B cell (primary cell): ENCODE measurements at regions not wholly inside any gene's neighbourhood (a gene's known extent, or its start where the extent isn't known, plus 50 kb on each side); places are given as distances from the start of the nearest gene placed in this dataset.

Experiments
- ATAC-seq: fragments of 200-7000 bp; cut with Tn5 transposase; one replicate; pipeline ENCODE4 v1.10.0; 2021; ENCODE audit warnings: low read depth, mild to moderate bottlenecking, moderate number of reproducible peaks, moderate library complexity
- CTCF ChIA-PET: fragments of 350-600 bp; sonication (Branson Sonifier 250); formaldehyde crosslinking; loops from one replicate; lab custom pipeline; 2021; ENCODE audit warnings: antibody characterized with exemption, inconsistent platforms; lab: Charles Lee
- POLR2A ChIA-PET: fragments of 350-600 bp; sonication (Branson Sonifier 250); formaldehyde crosslinking; loops from one replicate; lab custom pipeline; 2021; ENCODE audit warnings: antibody characterized with exemption; lab: Charles Lee
- DNase-seq: peaks from one replicate; pipeline ENCODE4 v3.0.0; 2013
- H2AFZ ChIP-seq: 2 replicates; pipeline ENCODE4 v1.6.1; 2012; ENCODE audit warnings: mild to moderate bottlenecking, low read depth, low read length; ENCODE audit not compliant: insufficient read depth, poor library complexity, severe bottlenecking
- H3K27ac ChIP-seq, 2 donors: 1 replicate in 1 of 2; 2 replicates in 1 of 2; pipeline ENCODE4 v1.5.1; 2012 to 2013; ENCODE audit warnings: low read length in 2 of 2, mild to moderate bottlenecking in 2 of 2, moderate library complexity in 1 of 2
- H3K27me3 ChIP-seq, 4 experiments: fragments of 200-600 bp in 1 of 4; sonication (generic) in 1 of 4; replicated peaks in 1 of 4; 1 replicate in 2 of 4; 2 replicates in 2 of 4; pipeline versions ENCODE4 v1.6.1 to v1.7.0; 2013 to 2016; ENCODE audit warnings: low read length in 3 of 4, mild to moderate bottlenecking in 2 of 4, mixed read lengths in 1 of 4, moderate library complexity in 1 of 4; ENCODE audit not compliant: insufficient read depth in 4 of 4, control insufficient read depth in 3 of 4; ENCODE audit errors: control extremely low read depth in 1 of 4
- H3K36me3 ChIP-seq, 2 experiments: replicated peaks in 1 of 2; 1 replicate in 1 of 2; 2 replicates in 1 of 2; pipeline versions ENCODE4 v1.6.1 to v1.7.1; 2013; ENCODE audit warnings: low read length in 1 of 2; ENCODE audit not compliant: insufficient read depth in 2 of 2, control insufficient read depth in 1 of 2; ENCODE audit errors: control extremely low read depth in 1 of 2, extremely low read depth in 1 of 2
- H3K4me1 ChIP-seq, 2 donors: fragments of 200-600 bp in 1 of 2; sonication (generic) in 1 of 2; 1 replicate in 1 of 2; 2 replicates in 1 of 2; pipeline versions ENCODE4 v1.5.1 to v1.6.1; 2013 to 2017; ENCODE audit warnings: low read length in 2 of 2; ENCODE audit not compliant: control insufficient read depth in 2 of 2, insufficient read depth in 2 of 2
- H3K4me2 ChIP-seq: replicated peaks from 2 replicates; pipeline ENCODE3; 2012; ENCODE audit warnings: mild to moderate bottlenecking, low read depth, low read length; ENCODE audit not compliant: poor library complexity, severe bottlenecking
- H3K4me3 ChIP-seq, 5 experiments: fragments of 200-600 bp in 1 of 5; sonication (generic) in 1 of 5; 1 replicate in 3 of 5; 2 replicates in 2 of 5; pipeline versions ENCODE4 v1.5.1 to v1.7.0; 2011 to 2016; ENCODE audit warnings: low read length in 4 of 5, mild to moderate bottlenecking in 4 of 5, low read depth in 2 of 5, control low read depth in 1 of 5, moderate library complexity in 1 of 5; ENCODE audit not compliant: insufficient read depth in 1 of 5; ENCODE audit errors: control extremely low read depth in 1 of 5, extremely low read depth in 1 of 5
- H3K79me2 ChIP-seq: fragments of 200-600 bp; sonication (generic); one replicate; pipeline ENCODE4 v1.6.0; 2016; ENCODE audit warnings: low read length; ENCODE audit not compliant: control insufficient read depth, insufficient read depth
- H3K9ac ChIP-seq: fragments of 200-600 bp; sonication (generic); 2 replicates; pipeline ENCODE4 v1.6.1; 2017; ENCODE audit warnings: mild to moderate bottlenecking, low read length, moderate library complexity
- H3K9me3 ChIP-seq, 3 donors: one replicate each; pipeline versions ENCODE4 v1.6.1 to v1.7.1; 2013; ENCODE audit warnings: low read length in 2 of 3; ENCODE audit not compliant: control insufficient read depth in 2 of 3, insufficient read depth in 1 of 3; ENCODE audit errors: control extremely low read depth in 1 of 3
- H4K20me1 ChIP-seq: 2 replicates; pipeline ENCODE4 v1.6.0; 2012; ENCODE audit warnings: mild to moderate bottlenecking, low read length; ENCODE audit not compliant: insufficient read depth, control insufficient read depth, poor library complexity, severe bottlenecking
- H3K27ac Mint-ChIP-seq: one replicate; pipeline ENCODE4 v1.8.0; 2021; ENCODE audit warnings: mixed read lengths
- H3K27me3 Mint-ChIP-seq: one replicate; pipeline ENCODE4 v1.8.0; 2021; ENCODE audit warnings: mixed read lengths
- H3K4me1 Mint-ChIP-seq: one replicate; pipeline ENCODE4 v1.8.0; 2021; ENCODE audit warnings: mixed read lengths
- H3K4me3 Mint-ChIP-seq: one replicate; pipeline ENCODE4 v1.8.0; 2021; ENCODE audit warnings: mixed read lengths
- H3K9me3 Mint-ChIP-seq: one replicate; pipeline ENCODE4 v1.8.0; 2022; ENCODE audit warnings: mixed read lengths; ENCODE audit not compliant: insufficient read depth
- CTCF ChIP-seq: fragments of 200-600 bp; IDR thresholded peaks from one replicate; pipeline ENCODE4 v1.8.0; 2022; ENCODE audit warnings: antibody characterized with exemption, mild to moderate bottlenecking
- EZH2 ChIP-seq: IDR thresholded peaks from 2 replicates; pipeline ENCODE4 v1.6.1; 2012; ENCODE audit warnings: borderline replicate concordance, low read depth, mild to moderate bottlenecking, moderate library complexity, low read length; ENCODE audit not compliant: insufficient read depth, poor library complexity, severe bottlenecking
- WGBS: methylation state at CpG from one replicate; pipeline ENCODE4 v1.1.5; 2013; ENCODE audit warnings: missing lambda C conversion rate; ENCODE audit not compliant: insufficient coverage; 5-methylcytosine and 5-hydroxymethylcytosine counted together
- intact Hi-C: fragments of 100-400 bp; cut with micrococcal nuclease; formaldehyde crosslinking; loops from one replicate; pipeline ENCODE4 v1.10.0; 2022

- Mint-ChIP-seq H3K4me1 (no peaks in the 10 kb centered on the region), H3K4me3 (no peak overlapping the region), H3K9me3 (no peaks in the 10 kb centered on the region), H3K27ac (no peak overlapping the region), H3K27me3 (no peaks in the 10 kb centered on the region)
- no peak overlapping the region for H3K4me2 ChIP-seq
- DNase-seq (no peak), ATAC-seq (no peak)
- H3K4me1 ChIP-seq: no peaks in the 10 kb centered on the region
- H4K20me1 ChIP-seq: no peaks in the 10 kb centered on the region
- no peak overlapping the region for H2AFZ ChIP-seq
- no peaks in the 10 kb centered on the region for H3K9me3 ChIP-seq
- TF ChIP-seq EZH2 (no peak), CTCF (no peak)
- intact Hi-C loops: no loop called here
- H3K9ac ChIP-seq: no peak overlapping the region
- no peak overlapping the region for H3K27ac ChIP-seq
- H3K27me3 ChIP-seq: no peaks in the 10 kb centered on the region
- H3K36me3 ChIP-seq: no peaks in the 10 kb centered on the region
- no peak overlapping the region for H3K4me3 ChIP-seq
- H3K79me2 ChIP-seq: no peaks in the 10 kb centered on the region
- ChIA-PET POLR2A (no interaction called here), CTCF (no interaction called here)
Observed at GRCh38 chr2:36134281-36134680, 221.3 kb upstream of the CRIM1 start.

- H3K9me3 ChIP-seq: peaks cover 0 to 2% (median 0%) of the 10 kb centered on the region in 3 donors
- H4K20me1 ChIP-seq: no peaks in the 10 kb centered on the region
- Mint-ChIP-seq H3K4me1 (no peaks in the 10 kb centered on the region), H3K4me3 (no peak overlapping the region), H3K27me3 (no peaks in the 10 kb centered on the region), H3K9me3 (no peaks in the 10 kb centered on the region), H3K27ac (no peak overlapping the region)
- no peaks in the 10 kb centered on the region for H3K79me2 ChIP-seq
- ATAC-seq (no peak), DNase-seq (no peak)
- H3K9ac ChIP-seq: no peak overlapping the region
- H3K4me1 ChIP-seq: no peaks in the 10 kb centered on the region
- H3K27ac ChIP-seq: no peak overlapping the region
- no peak overlapping the region for H3K4me2 ChIP-seq
- ChIA-PET POLR2A (no interaction called here), CTCF (no interaction called here)
- no peaks in the 10 kb centered on the region for H3K27me3 ChIP-seq
- WGBS: 75% methylated on average over 1 of the region's 2 CpGs
- no peak overlapping the region for H2AFZ ChIP-seq
- no peak overlapping the region for H3K4me3 ChIP-seq
- TF ChIP-seq EZH2 (no peak), CTCF (no peak)
- intact Hi-C loops: no loop called here
- H3K36me3 ChIP-seq: no peaks in the 10 kb centered on the region
Observed at GRCh38 chr2:36128359-36128758, 227.2 kb upstream of the CRIM1 start.
